HG03521 (cell line): ENCODE measurements at regions not wholly inside any gene's neighbourhood (a gene's known extent, or its start where the extent isn't known, plus 50 kb on each side); places are given as distances from the start of the nearest gene placed in this dataset.

Experiments used
- ATAC-seq: cut with Tn5 transposase; IDR thresholded peaks from one replicate; pipeline ENCODE4 v1.9.1; 2021; ENCODE audit warnings: mild to moderate bottlenecking, moderate library complexity; ENCODE audit not compliant: unreplicated experiment

DNA sequence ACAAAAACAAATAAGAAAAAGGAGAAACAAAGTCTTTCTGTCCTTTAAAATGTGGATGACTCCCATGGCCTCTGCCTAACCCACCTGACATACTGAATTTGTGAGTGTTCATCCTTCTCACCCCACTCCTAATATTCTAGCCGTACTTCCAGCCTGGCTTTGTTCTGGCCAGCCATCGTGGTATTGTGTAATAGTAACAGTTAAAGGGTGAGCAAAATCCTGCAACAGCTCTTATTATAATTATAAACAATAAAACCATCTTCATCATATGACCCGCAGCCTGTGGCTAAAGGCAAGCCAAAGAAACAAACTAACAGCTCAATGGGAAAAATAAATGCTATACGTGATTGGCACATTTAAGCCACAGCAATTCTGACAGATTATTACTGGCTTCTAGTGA lies 721.6 kb upstream of the TENM4 start:
- ATAC-seq, result no peak

- no peak for ATAC-seq
Measured at GRCh38 chr11:80157447-80157846, 716.6 kb upstream of the TENM4 start.

DNA sequence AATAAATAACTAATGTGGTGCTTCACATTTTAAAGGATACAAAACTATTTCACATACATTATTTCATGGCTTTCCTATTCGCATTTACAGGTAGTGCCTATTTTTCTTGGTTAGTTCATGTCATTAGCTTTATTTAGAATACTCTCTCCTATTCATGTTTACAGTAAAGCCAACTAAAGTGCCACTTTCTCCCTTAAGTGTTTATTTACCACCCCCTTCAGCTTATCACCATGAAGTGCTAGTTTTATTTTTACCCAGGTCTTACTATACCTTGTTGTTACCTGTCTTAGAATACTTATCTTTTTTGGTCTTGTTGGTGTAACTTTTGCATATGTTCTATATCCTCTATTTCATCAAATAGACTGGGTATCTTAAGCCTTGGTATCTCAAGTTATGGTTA lies 715.2 kb upstream of the TENM4 start:
- no peak for ATAC-seq

- ATAC-seq, result no peak
Measured at GRCh38 chr11:80155412-80156017, 714.7 kb upstream of the TENM4 start.

DNA sequence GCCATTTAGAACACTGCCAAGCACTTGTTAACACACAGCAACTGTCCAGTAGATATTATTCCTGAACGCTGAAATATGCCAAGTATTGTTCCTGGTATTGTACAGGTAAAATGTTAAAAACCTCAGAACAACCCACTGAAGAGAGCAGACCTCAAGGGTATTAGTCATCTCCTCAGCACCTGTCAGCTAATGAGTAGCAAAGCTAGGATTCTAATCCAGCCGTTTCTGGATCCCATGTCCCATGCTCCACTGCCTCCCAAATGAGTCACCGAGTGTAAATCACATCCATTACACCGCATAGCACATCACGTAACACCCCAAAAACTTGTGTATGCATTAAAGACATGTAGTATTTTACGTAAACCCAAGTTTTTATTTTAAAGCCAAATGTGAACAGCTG lies 705.4 kb upstream of the TENM4 start:
- ATAC-seq, result no peak

DNA sequence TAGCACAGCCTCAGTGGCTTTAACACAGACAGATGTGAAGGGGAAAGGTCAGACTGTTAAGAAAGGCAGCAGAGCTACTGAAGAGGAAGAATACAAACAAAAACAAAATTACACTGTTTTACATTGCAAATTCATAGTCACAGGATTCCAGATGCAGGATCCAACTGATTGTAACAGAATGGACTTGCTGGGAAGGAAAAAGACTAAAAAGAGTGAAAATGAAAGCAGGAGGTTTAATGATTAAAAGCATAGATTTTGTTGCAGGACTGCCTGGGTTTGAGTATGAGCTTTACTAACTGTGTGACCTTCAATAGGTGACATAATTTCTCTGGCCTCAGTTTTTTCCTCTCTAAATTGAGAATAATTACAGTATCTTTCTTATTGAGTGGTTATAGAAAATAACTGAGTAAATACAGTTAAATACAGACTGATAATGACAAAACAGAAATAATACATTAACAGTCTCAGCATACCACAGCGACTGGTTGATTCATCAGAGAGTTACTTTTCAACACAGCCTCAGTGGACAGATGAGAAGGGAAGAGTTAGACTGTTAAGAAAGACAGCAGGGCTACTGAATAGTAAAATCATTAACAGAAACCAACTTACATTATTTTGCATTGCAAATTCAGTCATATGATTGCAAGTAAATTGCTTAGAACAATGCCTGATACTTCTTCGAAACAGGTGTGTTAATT lies 704.2 kb upstream of the TENM4 start:
- no peak for ATAC-seq

- no peak for ATAC-seq
Measured at GRCh38 chr11:80136991-80137390, 696.2 kb upstream of the TENM4 start.

DNA sequence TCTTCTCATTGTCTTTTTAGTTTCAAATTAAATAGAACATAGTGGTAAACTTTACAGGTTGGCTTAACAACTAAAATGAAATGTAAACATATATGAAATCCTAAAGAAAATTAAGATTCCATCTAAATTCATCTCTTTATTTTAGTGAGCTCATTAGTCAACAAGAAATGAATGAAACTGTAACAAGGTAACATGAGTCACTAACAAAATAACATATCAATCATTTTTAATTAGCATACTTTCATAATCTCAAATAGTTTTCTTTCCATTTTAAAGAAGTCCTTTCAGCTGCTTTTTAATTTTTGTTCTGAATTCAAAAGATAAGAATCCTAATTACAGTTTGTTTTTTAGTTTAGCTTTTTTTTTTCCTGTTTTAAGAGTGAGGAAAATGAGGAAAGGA lies 688.6 kb upstream of the TENM4 start:
- ATAC-seq, result no peak

DNA sequence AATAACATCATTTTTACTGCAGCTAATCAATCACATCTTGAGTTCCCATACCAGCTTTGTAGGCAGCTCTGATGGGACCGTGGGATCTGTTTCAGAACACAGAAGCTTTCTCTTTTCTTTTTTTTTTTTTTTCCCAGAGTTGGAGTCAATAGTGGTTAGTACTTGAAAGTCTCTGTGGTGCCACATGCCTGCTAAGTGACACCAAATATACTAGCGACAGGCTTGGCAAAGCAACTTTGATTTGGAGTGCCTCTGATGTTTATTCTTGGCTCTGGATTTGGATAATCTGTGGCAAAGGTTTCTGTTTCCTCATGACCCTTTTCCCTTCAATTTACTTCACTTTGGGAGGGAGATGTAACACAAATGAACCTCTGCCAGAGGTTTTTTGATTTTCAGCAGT lies 681.4 kb upstream of the TENM4 start:
- no peak for ATAC-seq

DNA sequence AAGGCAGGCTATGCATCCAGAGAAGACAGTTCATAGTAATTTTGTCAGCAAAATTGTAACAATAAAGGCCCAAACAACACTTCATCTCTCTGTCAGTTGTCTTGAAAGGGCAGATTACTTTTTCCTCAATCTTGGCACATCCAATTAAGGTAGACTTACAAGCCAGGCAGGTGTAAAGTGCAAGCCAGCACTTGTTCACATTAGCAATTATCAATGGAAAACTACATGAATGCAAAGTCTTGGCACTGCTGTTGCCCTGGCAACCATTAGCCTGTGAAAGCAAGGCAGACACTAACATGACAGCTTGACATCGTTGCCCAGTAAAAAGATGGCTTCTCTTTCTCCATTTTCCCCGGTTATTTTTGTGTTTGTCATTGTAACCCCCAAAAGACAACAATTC lies 677.2 kb upstream of the TENM4 start:
- ATAC-seq, result no peak

GRCh38 chr11:80116796-80117195 lies 676.0 kb upstream of the TENM4 start:
- no peak for ATAC-seq

DNA sequence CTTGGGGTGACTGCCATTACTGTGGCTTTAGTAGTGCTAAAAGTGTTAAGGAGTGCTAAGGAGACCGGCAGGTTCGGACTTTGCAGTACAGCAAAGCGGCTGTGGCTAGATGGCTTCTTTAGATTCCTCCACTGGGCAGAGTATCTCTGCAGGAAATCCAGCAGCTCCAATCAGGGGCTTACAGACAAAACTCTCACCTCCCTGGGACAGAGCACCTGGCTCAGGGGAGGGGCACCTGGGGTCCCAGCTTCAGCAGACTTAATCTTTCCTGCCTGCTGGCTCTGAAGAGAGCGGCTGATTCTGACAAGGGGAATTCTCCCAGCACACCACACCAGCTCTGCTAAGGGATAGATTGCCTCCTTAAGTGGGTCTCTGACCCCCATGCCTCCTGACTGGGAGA lies 668.8 kb upstream of the TENM4 start:
- ATAC-seq, result no peak

DNA sequence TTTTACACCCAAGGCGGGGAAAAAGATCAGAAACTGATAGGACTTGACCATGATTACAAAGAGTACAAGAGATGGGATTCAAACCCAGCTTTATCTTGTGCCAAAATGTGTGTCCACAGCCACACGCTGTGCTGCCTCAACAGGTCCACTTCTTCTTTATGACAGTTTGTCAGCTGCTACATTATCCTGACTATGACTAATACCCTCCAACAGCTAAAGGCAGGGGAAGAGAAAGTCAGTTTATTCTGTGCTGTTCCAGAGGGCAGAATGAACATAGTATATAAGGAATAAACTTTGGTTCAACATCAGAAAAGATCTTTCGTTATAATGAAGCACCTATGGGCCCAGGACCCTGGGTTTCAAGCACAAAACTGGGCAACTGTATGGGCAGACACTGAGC lies 668.2 kb upstream of the TENM4 start:
- ATAC-seq, result no peak

DNA sequence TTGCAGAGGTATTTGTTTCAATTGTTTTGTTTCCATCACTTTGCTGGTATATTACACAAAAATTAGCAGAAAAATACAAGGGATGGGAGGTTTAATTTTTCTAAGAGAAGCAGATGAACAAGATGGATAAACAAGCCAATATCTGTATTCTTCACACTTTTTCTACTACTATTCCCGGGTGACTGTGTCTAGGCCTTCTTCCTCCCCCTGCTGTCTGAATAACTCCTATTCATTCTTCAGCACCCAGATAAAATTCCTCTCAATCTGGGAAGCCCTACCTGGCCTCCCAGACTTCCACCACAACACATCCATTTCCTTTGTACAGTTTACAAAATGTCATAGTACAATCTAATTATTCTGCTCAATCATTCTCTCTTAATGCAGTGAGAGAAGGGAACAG lies 666.6 kb upstream of the TENM4 start:
- no peak for ATAC-seq

- no peak for ATAC-seq
Measured at GRCh38 chr11:80104191-80104590, 663.4 kb upstream of the TENM4 start.

DNA sequence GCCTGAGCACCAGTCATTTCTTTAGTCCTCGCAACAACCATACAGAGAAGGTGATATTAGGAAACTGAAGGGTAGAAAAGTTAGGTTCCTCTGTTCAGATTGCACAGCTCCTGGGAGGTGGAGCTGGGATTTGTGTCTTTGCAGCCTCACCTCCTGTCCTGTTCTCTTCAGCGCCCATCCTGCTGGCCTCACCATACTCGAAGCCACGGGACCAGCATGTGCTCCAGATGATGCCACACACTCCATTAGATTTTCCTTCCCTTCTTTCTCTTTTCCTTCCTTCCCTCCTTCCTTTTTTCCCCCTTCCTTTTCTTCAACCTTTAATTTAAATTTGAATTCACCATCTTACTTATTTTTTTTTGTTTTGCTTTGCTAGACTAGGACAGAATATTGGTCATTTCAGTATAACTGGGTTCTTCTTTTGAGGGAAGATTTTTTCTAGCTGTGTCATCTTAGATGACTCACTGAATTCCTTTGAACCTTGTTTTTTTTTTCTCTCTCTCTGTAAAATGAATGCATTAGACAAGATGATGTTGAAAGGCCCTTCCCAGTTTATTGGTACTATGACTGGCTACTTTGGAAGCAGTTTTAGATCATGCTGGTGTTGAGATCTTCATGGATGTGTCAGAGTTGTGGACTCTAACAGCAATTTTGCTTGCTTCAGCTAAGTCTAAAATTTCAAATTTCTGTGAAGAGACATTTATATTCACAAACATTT lies 662.5 kb upstream of the TENM4 start:
- ATAC-seq, result no peak

- ATAC-seq, result no peak
Measured at GRCh38 chr11:80097146-80097545, 656.3 kb upstream of the TENM4 start.

GRCh38 chr11:80096736-80097135 lies 655.9 kb upstream of the TENM4 start:
- ATAC-seq, result no peak

DNA sequence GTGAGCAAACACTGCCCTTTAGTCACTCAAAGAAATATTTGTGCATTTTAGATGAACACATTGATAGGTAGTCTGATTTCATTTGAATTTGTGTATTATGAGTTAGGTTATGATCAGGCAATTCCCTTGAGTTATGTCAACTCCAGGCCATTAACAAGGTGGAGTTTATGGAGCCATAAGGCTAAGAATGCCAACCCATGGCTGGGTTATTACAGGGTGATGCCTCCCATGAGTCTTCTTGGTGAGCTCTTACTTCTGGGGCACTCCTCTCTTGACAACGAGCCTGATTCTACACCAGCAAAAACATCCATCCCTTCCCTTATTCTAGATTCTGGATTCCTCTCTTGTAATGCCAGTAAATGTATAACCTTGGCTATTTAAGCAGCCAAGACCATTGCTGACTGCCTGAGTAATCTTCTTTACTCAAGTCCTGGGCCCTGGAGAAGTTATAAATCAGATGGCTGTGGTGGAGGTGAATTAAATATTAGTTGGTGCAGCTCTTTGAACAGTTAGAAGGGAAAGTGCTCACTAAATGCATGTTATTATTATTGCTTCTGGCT lies 645.7 kb upstream of the TENM4 start:
- ATAC-seq, result no peak

DNA sequence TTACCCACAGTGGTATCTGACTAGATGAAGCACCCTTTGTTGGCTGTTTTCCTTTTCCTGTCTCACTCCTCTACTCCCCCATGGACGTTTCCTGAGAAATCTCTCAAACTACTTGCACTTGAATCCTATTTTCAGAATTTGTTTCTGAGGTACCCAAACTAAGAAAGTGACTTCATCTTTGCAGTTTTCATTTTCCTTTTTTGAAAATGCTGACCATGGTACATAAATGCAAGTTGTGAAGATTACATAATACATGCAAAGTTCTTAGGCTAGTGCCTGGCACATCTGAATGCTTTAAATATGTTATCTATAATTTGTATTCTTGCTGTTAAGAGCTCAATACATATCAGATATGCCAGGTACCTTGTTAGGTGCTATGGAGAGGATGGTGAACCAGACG lies 644.7 kb upstream of the TENM4 start:
- no peak for ATAC-seq

GRCh38 chr11:80084608-80085007 lies 643.8 kb upstream of the TENM4 start:
- no peak for ATAC-seq

DNA sequence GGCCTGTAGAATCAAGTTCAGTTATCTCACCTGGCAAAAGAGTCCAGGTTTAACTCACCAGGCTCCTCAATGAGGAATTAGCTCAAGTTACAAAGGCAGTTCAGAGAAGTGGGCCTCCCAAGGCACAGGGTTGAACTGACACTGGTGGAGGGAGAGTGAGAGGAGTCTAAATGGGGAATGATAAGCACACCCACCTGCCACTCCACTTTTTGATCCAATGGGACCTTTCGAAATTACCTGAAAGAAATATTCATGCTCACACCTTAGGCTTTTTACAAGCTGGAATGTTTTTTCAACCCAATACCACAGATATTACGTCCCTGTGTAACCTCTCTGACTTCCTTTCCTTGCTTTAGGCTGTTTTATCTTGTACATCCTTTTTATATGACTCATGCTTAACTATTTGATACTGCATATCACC lies 642.7 kb upstream of the TENM4 start:
- ATAC-seq, result no peak
